ENCODE measurements at regions not wholly inside any gene's neighbourhood (a gene's known extent, or its start where the extent isn't known, plus 50 kb on each side); places are given as distances from the start of the nearest gene placed in this dataset.

GRCh38 chr2:176542476-176542875 is 273.2 kb downstream of the MTX2 start:
- TF ChIP-seq CTCF (IDR thresholded peaks at IDR 0.05; ENCODE audit: poor library complexity), result no peak
- no peak for TF ChIP-seq EZH2 (IDR thresholded peaks at IDR 0.05; ENCODE audit: borderline replicate concordance)
